Anterior cingulate cortex (tissue), 58 donors: ENCODE measurements at regions not wholly inside any gene's neighbourhood (a gene's known extent, or its start where the extent isn't known, plus 50 kb on each side); places are given as distances from the start of the nearest gene placed in this dataset.
"Not testable (repeated sequence)": the region's sequence is repeated elsewhere in the genome, so short reads cannot be mapped to it uniquely, and the experiment has no call there.

Source experiments
- DNase-seq, 58 donors: peaks; one replicate each; lab custom pipeline; 2025; lab: John Stamatoyannopoulos, UW

DNA sequence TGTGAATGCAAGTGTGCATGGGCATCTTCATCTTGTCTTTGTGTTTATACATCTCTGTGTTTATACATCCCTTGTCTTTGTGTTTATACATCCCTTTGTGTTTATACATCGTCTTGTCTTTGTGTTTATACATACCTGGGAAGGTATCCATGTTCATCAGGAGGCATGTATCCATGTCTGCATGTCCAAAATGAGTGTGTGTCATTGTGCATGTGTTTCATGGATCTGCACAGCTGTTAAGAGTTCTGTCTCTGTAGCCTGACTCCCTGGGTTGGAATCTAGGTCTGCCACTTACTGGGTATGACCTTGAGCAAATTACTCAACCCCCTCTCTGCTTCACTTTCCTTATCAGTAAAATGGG, 50.1 kb upstream of the SIRPA start:
- DNase-seq: no peak

DNA sequence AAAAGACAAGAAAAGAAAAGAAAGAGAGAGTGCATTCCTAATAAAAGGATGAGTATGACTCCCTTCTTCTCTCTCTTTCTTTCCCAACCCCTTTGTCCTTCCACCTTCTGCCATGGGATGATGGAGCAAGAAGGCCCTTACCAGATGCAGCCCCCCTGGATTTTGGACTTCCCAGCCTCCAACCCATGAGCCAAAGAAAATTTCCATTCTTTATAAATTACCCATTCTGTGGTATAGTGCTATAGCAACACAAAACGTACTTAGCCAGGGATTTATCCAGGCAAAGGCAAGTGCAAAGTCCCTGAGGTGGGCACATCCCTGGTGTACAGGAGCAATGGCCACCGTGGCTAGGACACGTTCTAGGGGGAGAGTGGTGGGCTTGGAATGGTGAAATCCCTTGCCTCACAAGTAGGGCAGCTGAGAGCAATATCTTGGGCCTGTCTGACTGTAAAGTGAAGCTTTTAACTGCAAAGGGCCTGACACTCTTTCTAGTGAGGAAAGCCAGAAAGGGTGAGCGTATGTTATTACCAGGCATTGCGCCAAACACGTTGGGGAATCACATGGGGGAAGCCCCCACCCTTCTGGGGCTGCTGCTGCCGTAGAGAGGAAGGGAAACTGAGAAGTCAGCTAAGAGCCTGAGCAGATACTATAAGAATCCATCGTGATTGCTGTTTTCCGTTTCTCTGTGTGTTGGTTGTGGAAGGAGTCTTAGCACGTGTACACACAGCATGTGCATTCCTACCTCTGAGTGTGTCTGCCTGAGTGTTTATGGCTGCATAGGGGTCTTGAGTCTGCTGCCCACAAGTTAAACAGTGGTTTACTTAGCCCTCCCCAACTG, 50.7 kb upstream of the SIRPA start:
- DNase-seq: peak in 31 of 58 donors; percentile 8 to 69 (median 28)

DNA sequence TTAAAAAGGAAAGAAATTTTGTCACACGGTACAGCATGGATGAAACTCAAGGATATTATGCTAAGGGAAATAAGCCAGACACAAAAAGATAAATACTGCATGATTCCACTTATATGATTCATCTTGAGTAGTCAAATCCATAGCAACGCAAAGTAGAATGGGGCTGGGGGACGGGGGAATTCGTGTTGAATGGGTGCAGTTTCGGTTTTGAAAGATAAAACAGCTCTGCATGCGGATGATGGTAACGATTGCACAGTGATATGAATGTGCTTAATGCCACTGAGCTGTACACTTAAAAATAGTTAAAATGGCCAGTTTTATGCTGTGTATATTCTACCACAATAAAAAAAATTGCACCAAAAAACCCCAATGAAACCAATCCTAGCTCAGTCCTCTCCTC, 52.9 kb upstream of the SIRPA start:
- no peak for DNase-seq

DNA sequence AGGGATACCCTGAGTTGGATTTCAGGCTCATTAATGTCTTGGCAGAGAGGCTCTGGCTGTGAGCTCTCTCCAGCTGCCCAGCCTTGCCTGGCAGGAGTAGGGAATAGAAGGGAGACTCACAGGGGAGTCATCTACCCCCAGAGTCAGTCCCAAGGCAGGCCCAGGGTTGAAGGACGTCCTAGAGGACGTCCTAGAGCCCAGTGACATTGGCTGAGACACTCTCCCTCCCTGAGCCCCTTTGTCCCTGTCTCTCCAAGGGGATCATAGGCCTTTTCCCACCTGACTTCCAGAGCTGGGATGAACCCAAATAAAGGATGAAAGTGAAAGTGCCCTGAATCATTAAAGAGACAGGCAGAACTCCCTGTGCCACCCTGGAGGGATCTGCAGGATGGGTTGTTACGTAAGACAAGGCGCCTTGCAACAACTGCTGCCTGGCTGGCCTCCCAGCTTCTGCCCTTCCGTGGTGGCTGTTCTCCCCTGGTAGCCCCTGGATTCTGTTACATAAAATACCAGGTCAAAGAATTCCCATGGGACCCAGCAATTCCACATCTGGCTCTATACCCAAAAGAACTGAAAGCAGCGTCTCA, 53.6 kb upstream of the SIRPA start:
- peak in 43 of 58 donors; percentile 17 to 83 (median 55) for DNase-seq

DNA sequence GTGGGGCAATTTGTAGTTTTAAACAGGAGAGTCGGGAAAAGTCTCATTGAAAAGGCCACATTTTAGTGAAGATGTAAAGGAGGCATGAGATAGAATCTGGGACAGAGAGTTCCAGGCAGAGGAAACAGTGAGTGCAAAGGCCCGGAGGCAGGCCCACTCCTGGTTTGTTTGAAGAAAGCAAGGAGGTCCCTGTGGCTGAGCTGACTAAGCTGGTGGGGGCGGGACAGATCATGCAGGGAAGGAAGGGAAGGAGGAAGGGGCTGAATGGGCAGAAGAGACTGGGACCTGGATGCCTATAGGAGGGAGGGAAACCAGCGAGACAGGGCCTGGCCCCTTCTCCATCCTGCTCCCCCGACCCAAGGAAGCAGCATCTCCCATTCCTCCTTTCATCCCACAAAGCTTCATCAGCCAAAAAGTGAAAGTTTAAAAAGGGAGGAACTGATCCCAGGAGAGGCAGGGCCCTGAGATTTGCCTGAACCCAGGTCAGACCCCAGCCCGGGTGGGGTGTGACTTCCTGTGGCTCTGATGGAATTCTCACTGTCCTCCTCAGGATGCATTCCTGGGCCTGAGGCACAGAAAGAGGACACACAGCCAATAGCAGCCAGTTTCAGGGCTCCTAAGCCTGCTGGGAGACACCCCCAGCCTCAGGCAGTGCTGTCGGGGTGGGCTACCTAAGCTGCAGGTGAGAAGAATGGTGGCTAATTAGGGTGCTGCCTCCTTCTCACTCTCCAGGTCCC, 54.2 kb upstream of the SIRPA start:
- DNase-seq: no peak

DNA sequence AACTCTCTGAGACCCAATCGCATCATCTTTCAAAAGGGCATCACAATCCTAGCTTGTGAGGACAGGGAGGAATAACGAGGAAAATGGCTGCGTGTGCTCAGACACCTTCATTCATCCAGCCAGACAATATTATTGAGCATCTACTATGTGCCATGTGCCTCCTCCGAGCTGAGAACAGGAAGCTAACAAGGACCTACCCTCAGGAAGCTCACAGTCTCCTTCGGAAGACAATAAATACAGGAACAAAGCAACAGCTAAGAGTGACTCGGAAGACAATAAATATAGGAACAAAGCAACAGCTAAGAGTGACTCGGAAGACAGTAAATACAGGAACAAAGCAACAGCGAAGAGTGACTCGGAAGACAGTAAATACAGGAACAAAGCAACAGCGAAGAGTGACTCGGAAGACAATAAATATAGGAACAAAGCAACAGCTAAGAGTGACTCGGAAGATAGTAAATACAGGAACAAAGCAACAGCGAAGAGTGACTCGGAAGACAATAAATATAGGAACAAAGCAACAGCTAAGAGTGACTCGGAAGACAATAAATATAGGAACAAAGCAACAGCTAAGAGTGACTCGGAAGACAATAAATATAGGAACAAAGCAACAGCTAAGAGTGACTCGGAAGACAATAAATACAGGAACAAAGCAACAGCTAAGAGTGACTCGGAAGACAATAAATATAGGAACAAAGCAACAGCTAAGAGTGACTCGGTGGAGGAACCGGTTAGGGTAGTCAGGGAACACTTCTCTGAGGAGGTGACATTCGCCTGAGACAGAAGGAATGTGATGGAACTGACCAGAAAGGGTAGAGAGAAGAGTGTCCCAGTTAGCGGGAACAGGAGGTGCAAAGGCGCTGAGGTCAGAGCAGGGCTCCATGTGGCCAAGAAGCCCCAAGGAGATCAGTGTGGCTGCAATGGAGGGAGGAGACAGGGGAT, 55.6 kb upstream of the SIRPA start:
- DNase-seq: not testable (repeated sequence)

DNA sequence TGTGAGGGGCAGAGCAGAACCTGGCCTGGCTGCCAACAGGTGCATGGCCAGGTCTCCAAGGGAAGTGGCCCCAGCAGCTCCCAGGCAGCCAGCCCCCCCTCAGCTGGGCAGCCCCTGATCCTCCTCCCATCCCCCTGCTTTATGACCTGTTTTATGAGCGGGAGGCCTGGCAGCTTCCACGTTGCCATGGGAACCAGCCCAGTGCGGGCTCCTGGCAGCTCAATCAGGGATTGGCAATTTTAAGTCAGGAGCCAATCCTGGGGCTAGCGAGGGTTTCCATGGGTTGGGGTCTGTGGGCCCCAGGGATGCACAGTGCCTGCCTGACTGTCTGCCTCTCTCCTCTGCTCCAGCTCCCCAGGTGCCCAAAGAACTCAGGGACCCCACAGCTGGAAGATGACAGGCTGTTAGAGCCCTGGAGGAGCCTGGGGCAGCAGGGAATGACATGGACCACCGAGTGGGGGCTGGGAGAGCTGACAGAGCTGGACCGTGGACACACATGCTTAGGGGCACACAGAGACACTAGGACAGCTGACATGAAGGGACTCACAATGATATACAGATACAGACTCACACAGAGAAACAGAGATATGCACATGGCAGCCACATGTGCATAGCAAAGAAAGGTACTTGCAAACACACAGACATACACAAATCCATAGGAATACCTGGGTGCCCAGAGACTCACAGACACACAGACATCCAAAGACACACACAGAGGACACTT, 56.5 kb upstream of the SIRPA start:
- peak in 38 of 58 donors; percentile 12 to 74 (median 42) for DNase-seq

DNA sequence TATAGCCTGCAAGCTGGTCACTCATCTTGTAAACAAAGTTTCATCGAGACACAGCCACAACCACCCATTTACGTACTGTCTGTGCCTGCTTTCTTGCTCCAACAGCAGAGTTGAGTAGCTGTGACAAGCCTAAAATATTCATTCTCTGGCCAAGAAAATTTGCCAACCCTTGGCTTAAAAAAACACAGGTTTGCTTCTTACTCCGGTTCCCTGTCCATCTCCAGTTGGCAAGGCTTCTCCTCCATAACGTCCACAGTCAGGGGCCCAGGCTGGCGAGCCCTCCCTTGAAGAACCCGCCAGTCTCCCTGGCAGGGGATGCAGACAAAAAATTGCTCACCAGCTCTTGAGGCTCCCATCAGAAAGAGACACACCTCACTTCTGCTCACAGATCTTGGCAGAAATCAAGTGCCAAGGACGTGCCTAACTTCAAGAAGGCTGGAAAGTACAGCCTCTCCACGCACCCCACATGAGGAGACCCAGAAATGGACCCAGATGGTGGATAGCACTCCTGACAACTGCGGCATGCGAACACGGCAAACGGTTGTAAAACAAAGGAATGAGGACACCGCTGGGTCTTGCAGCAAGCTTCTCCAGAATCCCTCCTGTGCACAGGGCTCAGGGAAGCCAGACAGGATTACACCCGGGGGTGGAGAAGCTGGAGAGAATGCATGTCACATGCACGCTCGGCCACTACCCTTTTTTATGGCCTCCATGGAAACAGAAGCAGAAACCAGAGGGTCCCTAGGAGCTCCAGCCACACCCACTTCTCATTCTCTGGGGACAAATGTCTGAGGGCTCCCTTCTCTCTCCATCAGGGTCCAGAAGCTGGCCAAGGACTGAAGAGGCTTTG, 59.8 kb upstream of the SIRPA start:
- DNase-seq: peak in 13 of 58 donors; percentile 21 to 79 (median 35)

DNA sequence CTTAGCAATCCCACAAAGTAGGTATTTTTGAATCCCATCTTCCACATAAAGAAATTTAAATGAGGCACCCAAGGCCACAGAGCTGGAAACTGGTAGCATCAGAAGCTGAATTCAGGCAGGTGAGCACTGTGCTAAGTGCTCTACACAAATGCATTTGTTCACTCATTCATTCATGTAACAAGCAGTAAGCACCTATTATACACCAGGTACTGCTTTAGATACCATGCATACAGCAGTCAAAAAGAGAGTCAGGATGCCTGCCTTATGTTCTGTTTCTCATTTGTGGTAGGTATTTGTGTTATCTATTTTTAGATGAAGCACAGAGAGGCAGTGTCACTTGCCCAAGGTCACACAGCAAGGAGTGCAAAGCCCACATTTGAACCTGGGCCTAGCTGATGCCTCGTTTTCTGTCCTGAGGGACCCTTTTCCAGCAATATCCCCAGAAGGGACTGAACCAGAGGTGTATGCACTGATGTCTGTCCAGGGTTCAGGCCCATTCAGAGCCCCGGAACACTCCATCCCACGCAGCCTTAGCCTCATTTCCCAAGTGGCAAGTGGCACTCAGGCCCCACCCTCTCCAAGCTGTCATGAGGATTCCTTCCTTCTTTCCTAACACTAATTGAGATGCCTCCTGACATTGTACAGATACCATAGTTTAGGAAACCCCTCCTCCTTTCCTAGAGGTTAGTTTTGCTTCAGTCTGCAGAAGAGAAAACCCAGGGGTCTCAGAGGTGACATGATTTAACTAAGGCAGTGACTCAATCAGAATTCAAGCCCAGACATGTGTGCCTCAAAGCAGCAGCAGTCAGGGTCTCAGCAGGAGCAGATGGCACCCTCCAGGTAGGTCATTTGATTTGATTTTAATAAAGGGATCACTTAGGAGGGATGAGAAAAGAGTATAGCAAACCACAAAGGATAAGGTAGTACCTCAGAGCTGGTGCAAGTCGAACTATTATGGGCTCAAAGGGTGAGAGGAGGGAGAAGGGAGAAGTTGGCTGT, 61.2 kb upstream of the SIRPA start:
- no peak for DNase-seq

DNA sequence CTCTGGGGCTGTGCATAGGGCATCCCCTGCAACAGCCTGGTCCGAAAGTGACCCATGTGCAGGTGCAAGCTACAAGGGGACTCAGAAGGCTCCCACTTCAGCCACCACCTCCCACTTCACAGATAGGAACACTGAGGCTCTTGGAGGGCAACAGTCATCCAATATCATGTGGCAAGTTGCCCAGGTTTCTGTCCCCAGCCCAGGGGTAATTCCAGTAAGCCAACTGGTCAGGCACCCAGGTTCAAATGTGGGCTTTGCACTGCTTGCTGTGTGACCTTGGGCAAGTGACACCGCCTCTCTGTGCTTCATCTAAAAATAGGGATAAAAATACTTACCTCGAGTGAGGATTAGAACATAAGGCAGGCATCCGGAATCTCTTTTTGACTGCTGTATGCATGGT, 62.0 kb upstream of the SIRPA start:
- DNase-seq: no peak

DNA sequence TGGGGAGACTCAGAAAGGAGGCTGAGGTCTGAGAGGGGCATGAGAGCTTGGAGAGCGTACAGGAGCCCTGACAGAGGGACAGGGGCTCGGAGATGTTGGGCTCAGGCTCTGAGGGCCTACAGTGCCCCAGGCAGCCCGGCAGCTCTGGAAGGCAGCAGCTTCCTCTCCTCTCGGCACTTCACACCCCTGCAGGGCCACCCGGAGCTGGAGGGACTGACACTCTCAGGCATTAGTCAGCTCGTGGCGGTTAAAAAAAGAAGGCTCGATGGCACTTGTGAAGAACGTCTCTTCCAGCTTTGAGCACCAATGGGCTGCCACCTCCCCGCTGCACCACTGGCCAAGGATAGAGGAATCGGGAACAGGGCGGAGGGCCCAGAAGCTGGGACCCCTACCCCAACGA, 62.6 kb upstream of the SIRPA start:
- DNase-seq: peak in 9 of 58 donors; percentile 9 to 48 (median 29)

DNA sequence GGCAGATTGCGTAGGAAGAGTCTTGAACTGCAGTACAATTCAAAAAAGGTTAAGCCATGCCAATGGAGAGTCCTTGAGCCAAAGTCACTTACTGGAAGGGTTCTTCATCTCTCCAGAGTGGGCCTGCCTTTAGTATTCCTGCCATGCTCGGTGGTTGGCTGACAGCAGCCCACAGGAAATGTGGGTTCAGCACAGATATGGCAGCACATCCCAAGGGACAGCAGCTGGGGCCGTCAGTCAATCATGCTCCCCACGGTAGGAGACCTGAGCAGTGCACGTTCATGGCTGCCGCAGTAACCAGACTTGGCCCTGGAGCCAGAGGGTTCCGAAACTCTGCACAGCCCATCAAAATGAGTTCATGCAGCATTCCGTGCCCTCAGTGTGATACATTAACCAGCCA, 63.6 kb upstream of the SIRPA start:
- no peak for DNase-seq

DNA sequence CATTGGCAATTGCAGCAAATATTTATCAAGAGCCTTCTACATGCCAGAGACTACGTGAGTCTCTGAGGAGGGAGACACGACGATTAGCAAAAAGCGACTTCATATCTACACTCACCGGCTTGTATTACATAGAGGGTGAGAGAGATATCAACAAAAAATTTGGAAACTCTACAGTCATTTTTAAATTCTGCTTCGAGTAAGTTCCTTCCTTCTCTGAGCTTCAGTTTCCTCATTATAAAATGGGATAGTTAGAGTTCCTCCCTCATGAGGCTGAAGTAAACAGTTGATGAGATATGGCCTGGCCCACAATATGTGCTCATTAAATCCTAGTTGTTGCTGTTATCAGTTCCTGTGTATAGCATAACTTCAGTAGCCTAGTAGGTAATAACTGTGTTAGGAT, 64.1 kb upstream of the SIRPA start:
- no peak for DNase-seq

DNA sequence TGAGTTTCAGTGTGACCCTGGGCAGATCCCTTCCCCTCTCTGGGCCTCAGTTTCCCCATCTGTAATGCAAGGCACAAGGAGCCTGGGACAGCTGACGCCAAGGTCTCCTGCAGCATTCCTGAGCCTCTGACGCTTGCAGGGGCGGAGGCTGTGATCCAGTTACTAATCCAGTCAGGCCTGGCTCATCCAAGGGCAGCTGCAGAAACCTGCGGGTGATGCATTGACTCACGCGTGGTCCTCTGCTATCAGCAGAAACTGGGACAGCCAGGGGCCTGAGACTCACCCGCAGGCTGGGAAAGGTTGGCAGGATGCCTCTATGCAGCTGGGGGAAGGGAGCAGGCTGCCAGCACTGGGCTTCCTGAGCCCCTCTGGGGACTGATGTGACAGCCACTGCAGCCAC, 65.0 kb upstream of the SIRPA start:
- peak in 52 of 58 donors; percentile 29 to 84 (median 60) for DNase-seq

DNA sequence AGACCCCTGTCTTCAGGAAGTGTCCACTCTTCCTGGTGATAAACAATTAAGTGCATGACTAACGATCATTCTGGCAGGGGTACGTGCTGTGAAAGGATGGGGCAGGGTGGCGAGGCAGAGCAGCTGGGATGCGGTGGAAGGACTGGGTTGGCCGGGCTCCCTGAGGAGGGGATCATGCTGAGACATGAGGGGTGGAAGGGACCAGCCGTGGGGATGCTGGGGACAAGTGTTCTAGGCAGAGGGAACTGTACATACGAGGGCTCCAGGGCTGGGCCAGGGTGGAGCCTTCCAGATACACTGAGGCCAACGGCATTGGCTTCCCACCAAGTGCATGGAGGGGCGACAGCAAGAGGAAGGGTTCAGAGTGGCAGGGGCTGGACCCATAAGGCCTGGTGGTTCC, 65.7 kb upstream of the SIRPA start:
- DNase-seq: no peak

DNA sequence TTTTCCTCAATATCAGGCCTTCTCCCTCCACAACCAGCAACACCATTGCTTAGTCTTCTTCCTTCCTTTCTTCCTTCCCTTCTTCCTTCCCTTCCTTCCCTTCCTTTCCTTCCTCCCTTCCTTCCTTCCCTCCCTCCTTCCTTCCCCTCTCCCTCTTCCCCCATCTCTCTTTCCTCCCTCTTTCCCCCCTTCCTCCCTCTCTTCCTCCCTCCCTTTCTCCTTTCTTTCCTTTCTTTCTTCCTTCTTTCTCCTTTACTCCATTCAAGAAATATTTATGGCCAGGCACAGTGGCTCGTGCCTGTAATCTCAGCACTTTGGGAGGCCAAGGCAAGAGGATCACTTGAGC, 66.4 kb upstream of the SIRPA start:
- DNase-seq: no peak

DNA sequence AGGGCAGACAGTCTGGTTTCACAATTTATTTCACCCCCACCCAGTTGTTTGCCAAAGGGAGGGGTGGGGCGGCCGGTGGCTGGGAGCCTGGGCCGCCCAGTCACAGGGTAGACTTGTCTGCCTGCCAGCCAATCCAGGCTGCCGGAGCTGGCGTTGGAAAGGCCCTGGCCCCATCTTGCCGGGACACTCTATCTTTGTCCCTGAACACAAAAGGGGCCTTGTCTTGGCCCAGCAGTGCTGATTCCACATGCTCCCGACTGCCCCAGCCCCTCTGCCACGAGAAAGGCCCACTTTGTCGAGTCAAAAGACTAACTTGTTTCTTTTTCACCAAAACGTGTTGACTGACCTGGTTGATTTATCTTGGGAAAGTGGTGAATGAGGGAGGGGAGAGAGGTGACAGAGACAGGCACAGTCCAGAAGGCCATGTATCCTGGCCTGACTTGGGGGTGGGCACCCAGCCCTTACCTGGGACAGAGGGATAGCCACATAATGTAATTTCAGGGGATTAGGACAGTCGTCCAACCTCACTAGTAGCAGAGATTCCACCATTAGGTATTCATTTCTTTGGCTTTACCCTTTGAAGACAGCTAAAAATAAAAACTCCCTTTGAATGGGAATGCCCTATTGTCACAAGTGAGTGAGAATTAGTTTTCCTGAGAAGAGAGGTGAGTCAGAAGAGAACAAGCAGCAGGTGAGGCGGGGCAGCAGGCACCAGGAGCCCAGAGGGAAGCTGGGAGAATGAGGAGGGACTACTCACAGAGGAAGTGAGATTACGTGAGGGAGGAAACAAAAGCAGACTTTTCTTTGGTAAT, 67.0 kb upstream of the SIRPA start:
- DNase-seq: peak in 57 of 58 donors; percentile 39 to 98 (median 90)
